Panc1 (cell line): ENCODE measurements at regions not wholly inside any gene's neighbourhood (a gene's known extent, or its start where the extent isn't known, plus 50 kb on each side); places are given as distances from the start of the nearest gene placed in this dataset.

Experiments used
- TCF7L2 ChIP-seq: IDR thresholded peaks from 2 replicates; pipeline ENCODE4 v1.6.1; 2011; ENCODE audit warnings: mild to moderate bottlenecking, low read depth, low read length, inconsistent platforms
- TF ChIP-seq, protein P1 (sequence below): fragments of 450-650 bp; IDR thresholded peaks from 2 replicates; pipeline ENCODE4 v1.5.1; 2017; ENCODE audit warnings: mild to moderate bottlenecking

DNA sequence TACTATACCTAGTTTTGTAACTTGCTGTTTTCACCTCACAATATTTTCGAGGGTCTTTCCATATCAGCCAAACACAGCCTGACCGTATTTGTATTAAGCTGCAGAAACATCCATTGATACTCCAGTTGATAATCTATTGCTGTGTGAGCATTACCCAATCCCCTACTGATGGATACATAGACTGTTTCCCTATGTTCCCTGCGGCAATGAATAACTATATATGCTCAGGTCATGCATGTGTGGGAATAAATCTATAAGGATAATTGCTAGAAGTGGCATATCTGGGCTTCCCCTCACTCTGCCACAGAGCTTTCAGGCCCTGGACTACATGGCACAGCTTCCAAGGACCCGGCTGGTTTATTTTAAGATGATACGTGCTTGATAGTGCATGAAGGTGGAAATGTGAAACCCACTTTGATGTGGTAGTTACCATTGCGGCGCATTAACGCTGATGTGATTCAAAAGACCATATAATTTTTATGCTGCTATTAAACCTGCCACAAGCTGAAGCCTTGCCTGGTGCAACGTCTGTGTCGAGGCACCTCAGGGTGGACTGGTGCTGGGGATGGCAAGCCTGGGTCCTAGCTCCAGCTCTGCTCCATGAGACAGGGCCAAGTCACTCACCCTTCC is 81.4 kb upstream of the KCNK12 start:
- TF ChIP-seq, protein P1, sequence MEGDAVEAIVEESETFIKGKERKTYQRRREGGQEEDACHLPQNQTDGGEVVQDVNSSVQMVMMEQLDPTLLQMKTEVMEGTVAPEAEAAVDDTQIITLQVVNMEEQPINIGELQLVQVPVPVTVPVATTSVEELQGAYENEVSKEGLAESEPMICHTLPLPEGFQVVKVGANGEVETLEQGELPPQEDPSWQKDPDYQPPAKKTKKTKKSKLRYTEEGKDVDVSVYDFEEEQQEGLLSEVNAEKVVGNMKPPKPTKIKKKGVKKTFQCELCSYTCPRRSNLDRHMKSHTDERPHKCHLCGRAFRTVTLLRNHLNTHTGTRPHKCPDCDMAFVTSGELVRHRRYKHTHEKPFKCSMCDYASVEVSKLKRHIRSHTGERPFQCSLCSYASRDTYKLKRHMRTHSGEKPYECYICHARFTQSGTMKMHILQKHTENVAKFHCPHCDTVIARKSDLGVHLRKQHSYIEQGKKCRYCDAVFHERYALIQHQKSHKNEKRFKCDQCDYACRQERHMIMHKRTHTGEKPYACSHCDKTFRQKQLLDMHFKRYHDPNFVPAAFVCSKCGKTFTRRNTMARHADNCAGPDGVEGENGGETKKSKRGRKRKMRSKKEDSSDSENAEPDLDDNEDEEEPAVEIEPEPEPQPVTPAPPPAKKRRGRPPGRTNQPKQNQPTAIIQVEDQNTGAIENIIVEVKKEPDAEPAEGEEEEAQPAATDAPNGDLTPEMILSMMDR = no peak
- no peak for TF ChIP-seq TCF7L2
